Esophagus muscularis mucosa (tissue), 3 donors: ENCODE measurements at regions not wholly inside any gene's neighbourhood (a gene's known extent, or its start where the extent isn't known, plus 50 kb on each side); places are given as distances from the start of the nearest gene placed in this dataset.

ENCODE experiments used
- CTCF ChIP-seq, 3 experiments: fragments of 200-600 bp in 2 of 3; fragments of 450-650 bp in 1 of 3; sonication (generic) in 2 of 3; IDR thresholded peaks; one replicate each; pipeline ENCODE4 v1.5.1; 2017 to 2019; ENCODE audit warnings: antibody characterized with exemption in 3 of 3, mild to moderate bottlenecking in 2 of 3, moderate library complexity in 1 of 3
- POLR2A ChIP-seq: fragments of 450-650 bp; IDR thresholded peaks from one replicate; pipeline ENCODE4 v1.6.1; 2017; ENCODE audit warnings: antibody characterized with exemption, moderate library complexity, mild to moderate bottlenecking, low read depth

GRCh38 chr3:115384381-115384780, 237.3 kb upstream of the ZBTB20 start:
- TF ChIP-seq CTCF (IDR thresholded peaks at IDR 0.05) = no peak
- no peak for TF ChIP-seq POLR2A
